ENCODE measurements at regions not wholly inside any gene's neighbourhood (a gene's known extent, or its start where the extent isn't known, plus 50 kb on each side); places are given as distances from the start of the nearest gene placed in this dataset.
"Not testable (repeated sequence)": the region's sequence is repeated elsewhere in the genome, so short reads cannot be mapped to it uniquely, and the experiment has no call there.

DNA sequence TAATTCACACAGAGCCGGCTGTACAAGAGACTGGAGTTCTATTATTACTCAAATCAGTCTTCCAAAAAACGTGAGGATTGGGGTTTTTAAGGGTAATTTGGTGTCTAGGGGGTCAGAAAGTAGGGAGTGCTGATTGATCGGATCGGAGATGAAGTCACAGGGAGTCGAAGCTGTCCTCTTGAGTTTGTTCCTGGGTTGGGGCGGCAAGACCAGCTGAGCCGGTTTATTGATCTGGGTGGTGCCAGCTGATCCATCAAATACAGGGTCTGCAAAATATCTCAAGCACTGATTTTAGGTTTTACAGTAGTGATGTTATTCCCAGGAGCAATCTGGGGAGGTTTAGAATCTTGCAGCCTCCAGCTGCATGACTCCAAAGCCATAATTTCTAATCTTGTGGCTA lies 262.7 kb downstream of the KCNRG start:
- DNase-seq: no peak

DNA sequence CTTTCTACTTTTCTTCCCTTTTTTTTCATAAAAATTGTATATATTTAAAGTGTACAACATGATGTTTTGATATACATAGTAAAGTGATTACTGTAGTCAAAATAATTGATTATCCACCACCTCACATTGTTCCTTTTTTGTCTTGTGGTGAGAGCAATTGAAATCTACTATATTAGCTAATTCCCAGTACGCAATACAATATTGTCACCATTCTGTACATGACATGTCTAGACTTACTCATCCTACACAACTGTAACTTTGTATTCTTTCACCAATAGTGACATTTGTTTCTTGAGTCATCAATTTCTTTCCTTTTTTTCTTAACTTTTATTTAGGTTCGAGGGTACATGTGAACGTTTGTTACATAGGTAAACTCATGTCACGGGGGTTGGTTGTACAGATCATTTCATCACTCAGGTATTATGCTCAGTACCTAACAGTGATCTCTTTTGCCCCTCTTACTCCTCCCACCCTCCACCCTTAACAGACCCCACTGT lies 265.2 kb downstream of the KCNRG start:
- DNase-seq: peak; percentile 65 to 72

DNA sequence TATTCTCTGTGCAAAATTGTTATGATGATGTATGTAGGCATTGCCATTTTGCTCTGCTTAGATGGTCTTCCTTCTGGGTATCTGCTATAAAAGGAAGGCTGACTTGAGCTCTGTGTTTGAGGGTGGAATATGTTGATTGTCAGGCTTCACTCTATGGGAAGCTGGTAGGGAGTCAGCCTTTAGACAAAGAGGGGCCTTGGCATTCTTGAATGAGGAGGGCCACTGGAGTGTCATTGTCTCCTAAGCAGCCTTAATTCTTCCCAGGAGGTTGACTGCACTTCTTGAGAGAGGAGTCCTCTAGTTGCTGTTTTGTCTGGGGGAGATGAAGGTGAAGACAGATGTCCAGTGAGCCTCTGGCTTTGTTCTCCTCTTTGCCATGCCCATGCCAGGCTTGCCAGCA lies 266.8 kb downstream of the KCNRG start:
- no peak for DNase-seq

DNA sequence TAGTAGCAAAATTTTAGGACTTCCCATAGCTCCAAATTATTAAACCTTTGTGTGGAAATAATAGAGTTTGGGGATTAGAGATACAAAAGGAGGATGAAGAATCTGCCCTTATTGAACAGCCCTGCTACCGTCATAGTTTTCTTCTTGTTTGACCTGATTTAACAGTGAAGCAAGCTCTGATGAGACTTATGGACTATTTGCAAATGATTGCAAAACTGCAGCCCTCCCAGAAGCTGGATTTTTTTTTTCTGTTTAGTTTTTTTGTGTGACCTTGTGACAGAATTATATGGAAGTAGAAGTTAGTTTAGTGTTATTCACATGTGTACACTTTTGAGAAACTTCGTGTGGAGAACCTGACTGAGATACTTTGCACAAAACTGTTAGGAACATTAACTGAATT lies 267.8 kb downstream of the KCNRG start:
- DNase-seq: peak; percentile 65 to 74

DNA sequence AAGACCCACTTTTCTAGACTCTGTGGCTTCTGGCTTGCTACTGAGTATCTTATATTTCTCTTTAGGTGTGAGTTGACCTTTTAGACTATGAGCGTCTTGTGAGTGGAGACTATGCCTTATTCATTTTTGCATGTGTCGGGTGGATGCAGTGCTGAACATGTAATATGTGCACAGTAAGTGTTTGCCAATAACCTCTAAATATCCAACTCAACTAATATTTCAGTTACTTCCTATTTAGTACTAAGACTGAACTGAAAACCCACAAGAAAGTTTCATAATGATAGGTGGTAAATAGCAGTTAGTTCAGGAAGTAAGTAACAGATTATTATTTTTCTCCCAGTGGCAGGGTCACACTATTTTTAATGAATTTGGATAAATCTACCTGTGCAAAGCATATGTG lies 269.3 kb downstream of the KCNRG start:
- DNase-seq: peak; percentile 48 to 73

DNA sequence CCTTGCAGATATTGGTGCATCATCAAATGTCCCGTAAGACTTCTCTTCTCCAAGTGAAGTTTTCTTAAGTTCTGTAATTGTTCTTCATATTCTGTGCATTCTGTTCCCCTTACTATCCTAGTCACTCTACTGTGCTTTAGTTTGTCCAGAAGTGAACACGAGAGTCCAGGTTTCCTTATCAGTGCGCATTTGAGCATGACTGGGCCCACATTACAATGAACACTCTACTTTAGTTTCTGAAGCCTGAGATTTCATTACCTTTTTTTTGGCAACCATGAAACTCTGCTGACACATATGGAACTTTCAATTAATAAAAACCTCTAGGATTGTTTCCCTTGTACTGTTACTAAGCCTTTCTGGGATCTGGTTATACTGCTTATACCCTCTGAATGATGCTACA lies 270.0 kb downstream of the KCNRG start:
- no peak for DNase-seq

DNA sequence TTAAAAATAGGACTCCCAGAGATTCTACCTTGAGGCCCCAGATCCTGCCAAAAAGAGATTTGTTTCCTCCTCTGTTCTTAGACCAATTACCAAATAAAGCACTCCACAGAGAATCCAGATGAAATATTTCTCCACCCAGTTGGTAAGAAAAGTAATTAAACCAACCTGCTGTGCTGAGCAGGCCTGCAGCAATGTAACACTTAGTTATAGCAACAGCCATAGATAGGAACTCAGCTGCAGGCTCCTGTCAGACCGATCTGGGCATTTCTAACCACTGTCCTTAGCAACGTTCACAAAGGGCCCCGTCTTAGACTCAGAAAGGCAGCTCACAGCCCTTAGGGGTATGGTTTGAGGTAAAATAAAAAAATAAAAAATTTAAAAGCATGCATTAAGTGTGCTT lies 271.1 kb downstream of the KCNRG start:
- no peak for DNase-seq

DNA sequence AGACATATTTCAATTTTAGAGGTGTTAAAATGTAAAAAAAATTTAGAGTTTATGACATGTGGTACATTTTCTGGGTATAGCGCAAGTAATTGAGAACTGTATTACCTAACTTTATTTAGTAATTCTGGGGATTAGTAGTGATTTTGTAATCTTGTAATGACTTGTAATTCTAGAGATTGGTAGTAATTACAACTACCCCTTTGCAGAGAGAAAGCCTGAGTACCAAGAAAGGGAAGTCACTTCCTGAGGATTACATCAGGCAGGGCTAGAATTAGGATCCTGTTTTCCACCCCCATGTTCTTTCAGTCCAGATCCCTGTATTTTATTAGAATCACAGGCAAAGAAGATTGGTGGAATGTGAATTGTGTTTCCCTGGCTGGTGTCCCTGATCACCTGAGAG lies 274.9 kb downstream of the KCNRG start:
- DNase-seq: peak; percentile 91 to 94

DNA sequence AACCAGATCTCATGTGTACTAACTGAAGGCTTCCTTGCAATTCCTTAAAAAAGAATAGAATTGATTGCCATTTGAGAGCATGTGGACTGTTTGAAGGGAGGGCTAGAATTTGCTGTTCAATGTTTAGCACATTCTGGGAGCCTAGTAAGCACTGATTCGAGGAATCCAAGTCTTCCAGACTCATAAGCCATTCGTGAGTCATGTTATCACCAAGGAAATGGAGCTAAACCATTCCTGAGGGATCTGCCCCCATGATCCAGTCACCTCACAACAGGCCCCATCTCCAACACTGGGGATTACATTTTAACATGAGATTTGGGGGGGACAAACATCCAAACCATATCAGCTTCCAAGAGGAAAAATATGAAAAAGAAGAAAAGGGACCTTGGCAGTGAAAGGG lies 276.4 kb downstream of the KCNRG start:
- no peak for DNase-seq

DNA sequence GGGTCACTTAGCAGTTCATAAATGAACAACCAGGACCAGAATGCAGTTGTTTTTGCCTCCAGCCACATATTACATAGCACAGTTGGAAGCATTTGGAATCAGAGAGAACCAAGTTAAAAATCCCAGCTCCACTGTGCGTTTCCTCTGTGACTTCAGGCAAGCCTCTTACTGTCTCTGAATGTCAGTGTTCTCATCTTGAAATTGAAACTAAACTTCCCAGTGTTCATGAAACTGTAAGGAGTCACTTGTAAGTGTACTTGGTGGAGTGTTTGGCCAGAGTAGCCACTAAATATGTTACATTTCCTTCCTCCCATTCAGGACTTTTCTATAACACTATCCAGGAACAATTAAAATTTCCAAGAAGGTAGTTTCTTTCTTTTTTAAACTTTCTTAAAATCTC lies 276.8 kb downstream of the KCNRG start:
- peak; percentile 58 to 64 for DNase-seq

DNA sequence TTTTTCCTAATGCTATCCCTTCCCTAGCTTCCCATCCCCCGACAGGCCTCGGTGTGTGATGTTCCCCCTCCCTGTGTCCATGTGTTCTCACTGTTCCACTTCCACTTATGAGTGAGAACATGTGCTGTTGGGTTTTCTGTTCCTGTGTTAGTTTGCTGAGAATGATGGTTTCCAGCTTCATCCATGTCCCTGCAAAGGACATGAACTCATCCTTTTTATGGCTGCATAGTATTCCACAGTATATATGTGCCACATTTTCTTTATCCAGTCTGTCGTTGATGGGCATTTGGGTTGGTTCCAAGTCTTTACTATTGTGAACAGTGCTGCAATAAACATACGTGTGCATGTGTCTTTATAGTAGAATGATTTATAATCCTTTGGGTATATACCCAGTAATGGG lies 279.2 kb downstream of the KCNRG start:
- not testable (repeated sequence) for DNase-seq

DNA sequence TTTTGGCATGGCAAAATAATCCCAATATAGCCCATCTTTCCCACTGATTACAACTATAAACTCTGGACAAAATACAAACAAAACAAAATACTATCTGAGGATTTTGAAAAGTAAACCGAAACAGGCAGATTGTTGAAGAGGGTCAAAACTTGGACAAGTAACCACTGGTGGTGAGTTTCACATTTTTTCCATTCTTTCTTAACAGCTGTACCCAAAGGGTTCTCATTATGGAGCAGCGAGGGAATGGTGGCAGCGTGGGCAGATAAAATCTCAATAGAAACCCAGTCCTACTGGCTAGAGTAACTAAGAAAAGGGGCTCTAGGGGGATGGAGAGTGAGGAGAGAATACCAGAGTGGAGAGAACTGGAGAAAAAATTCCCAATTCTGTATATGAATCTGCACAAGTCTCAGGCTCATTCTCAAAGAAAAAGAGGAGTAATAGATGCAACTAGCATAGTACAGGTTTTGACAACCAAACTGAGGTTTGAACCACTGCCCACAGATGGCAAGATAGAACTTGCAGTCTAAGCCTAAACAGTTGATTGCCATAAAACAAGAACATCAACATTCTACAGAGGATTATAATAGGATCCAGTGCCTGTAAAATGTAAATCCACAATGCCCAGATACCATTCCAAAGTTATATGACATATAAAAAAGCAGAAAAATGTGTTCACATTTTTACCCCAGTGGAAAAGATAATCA lies 284.5 kb downstream of the KCNRG start:
- no peak for DNase-seq

DNA sequence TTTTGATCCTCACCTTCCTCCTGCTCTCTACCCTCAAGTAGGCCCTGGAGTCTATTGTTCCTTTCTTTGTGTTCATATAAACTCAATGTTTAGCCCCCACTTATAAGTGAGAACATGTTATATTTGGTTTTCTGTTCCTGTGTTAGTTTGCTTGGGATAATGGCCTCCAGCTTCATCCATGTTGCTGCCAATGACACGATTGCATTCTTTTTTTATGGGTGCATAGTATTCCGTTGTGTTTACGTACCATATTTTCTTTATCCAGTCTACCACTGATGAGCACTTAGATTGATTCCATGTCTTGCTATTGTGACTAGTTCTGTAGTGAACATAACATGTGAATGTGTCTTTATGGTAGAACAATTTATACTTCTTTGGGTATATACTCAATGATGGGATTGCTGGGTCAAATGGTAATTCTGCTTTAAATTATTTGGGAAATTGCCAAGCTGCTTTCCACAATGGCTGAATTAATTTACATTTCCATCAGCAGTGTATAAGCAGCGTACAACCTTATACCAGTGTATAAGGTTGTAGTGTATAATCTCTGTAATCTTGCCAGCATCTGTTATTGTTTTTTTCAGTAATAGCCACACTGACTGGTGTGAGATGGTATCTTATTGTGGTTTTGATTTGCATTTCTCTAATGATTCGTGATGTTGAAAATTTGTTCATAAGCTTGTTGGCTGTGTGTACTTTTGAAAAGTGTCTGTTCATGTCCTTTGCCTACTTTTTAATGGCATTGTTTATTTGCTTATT lies 288.9 kb downstream of the KCNRG start:
- no peak for DNase-seq

DNA sequence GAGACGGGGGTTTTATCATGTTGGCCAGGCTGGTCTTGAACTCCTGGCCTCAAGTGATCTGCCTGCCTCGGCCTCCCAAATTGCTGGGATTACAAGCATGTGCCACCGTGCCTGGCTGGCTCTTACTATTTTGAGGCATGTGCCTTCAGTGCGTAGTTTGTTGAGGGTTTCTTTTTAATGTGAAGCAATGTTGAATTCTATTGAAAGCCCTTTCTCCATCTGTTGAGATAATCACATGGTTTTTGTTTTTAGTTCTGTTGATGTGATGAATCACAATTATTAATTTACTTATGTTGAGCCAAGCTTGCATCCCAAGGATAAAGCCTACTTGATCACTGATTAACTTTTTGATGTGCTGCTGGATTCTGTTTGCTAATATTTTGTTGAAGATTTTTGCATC lies 290.9 kb downstream of the KCNRG start:
- DNase-seq: no peak

DNA sequence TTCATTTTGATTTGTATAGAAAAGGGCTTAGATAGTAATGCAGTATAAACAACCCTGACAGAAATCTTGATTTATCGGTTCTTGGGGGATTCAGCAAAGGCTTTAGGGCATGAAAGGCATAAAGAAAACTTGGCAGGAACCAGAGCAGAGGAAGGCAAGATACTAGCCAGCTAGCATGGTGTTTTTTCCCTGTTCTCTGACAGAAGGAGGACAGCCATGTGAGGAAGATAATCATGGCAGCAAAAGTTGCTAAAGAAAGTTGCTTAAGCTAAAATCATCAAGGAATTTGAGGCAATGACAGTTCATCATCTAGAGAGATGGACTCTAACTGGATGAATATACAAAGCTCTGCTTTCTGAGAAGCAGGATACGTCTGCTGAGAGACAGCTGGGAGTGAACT lies 294.1 kb downstream of the KCNRG start:
- no peak for DNase-seq

DNA sequence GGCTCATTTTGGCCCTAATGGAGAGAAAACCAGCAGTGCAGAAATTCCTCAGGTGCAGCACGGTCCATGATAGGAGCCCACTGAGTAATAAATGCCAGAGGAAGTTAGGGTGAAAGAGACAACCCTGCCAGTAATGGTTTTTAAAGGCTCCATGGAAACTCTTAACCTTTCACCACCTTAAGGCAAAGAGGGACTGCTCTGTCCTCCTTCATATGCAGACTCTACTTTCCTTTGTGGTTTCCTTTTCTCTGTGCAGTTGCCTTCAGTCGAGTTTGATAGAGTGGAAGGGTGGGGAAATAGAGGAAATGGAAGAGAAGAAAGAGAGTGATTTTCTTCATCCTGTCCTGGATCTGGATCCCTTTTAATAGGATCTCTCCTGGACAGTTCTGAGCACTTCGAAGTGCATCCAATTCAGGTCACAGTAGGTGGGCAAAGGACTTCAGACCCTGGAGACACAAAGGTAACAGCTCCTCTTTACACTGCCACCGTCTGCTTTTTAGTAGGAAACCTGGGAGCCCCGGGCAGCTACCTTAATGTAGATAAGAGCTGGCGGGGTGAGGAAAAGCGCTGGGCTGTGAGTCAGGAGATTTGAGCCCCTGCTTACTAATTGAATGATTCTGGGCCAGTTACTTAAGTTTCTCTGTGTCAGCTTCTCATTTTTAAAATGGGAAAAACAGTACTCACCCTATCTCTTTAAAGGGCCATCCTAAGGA lies 294.8 kb downstream of the KCNRG start:
- DNase-seq: no peak

DNA sequence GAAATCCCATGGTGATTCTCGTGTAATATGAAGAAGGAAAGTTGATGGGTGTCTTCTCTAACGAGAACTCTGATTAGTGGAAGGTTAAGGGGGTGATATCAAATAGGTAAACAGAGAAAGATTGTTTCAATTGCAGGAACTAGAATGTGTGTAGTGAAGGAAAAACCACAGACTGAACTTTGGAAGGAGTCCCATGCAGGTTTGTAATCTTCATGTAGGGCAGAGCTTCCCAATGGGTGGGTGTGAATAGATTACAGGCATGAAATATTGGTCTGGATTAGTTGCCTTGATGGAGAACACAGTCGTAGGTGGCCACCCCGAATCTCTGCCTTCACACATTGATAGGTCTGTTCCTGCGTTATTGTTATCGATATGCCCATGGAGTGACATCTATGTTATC lies 295.5 kb downstream of the KCNRG start:
- no peak for DNase-seq

DNA sequence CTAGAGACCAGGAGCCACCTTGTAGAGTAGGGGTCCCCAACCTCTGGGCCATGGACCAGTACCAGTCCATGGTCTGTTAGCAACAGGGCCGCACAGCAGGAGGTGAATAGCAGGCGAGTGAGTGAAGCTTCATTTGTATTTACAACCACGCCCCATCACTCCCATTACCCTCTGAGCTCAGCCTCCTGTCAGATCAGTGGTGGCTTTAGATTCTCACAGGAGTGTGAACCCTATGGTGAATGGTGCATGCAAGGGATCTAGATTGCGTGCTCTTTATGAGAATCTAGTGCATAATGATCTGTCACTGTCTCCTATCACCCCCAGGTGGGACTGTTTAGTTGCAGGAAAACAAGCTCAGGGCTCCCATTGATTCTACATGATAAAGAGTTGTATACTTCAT lies 303.6 kb downstream of the KCNRG start:
- DNase-seq: no peak

DNA sequence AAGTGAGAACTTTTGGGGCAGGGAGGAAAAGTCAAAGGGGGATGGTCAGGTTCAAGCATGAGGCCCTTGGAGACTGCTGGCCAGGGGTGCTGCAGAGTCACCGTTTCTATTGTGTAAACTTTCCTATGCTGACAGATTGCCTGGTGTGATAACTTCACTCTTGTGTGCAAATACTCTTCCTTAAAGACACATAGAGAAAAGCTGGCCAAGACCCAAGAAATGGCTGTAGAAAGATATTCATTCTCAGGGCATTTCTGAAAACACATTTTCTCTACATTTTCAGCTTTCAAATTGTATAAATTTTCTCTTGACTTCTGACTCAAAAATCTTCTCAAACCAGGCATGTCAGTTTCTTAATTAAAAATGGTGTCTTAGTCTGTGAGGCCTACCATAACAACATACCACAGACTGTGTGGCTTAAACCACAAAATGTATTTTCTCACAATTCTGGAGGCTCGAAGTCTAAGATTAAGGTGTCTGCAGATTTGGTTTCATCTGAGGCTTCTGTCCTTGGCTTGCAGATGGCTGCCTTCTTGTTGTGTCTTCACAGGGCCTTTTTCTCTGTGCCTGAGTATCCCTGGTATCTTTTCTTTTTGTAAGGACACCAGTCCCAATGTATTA lies 304.5 kb downstream of the KCNRG start:
- DNase-seq: no peak

DNA sequence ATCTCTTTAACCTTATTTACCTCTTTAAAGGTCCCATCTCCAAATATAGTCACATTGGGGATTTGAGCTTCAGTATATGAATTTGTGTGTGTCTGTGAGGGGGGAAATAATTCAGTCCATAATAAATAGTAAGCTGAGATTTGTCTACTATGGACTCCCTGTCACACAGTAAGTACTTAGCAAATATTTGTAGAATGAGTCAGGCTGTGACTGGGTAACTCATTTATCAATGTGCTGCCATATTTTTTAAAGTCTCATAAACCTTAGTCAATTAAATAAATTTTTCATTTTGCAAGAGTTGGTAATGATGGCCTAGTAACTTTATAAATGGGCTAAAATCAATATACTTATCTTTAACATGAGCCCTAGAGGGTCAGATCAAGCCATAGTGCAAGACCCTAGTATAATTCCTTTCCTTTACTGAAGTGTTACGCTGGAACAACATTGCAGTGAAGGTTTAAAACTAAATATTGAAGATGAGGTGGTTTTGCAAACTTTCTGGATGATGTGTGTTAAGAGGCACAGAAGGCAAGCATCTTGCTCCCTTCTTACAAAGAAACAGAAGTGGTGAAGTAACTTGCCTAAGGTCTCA lies 305.1 kb downstream of the KCNRG start:
- no peak for DNase-seq

DNA sequence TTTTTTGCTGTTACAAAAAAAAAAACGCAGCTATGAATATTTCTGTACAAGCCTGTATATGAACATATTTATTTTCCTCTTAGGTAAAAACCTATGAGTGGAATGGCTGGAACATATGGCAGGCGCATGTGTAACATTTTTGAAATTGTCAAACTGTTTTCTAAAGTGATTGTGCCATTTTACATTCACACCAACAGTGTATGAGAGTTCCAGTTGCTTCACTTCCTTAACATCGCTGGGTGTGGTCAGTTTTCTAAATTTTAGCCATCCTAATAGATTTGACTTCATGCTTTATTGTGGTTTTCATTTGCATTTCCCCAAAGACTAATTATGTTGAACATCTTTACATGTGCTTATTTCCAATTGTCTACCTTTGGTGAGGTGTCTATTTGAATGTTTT lies 306.8 kb downstream of the KCNRG start:
- DNase-seq: peak; percentile 29 to 55

DNA sequence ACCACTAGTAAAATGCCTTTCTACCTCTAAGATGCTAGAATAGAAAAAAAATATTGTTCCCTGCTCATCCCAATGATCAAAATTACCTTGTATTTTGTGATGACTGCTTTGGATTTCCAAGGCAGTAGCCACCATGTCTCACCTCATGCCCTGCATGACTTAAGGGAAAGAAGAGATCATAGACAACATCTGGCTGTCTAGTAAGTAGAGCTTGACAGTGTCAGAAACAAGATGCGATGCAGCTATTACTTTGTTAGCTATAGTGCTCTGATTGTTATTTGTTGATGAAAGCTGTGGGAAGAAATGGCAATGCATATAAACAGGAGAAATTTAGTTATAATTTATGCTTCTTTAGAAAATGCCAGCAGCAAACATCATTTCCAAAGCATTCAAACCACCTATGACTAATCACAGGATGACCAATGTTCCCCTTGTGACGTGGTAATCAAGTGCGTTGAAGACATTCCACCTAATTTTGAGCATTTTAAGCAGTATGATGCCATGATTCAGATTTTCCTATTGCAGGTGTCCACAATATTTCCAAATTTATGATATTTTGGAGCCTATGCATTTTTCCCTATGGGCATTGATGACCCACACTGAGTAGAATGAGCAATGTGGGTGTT lies 308.3 kb downstream of the KCNRG start:
- peak; percentile 42 to 52 for DNase-seq

DNA sequence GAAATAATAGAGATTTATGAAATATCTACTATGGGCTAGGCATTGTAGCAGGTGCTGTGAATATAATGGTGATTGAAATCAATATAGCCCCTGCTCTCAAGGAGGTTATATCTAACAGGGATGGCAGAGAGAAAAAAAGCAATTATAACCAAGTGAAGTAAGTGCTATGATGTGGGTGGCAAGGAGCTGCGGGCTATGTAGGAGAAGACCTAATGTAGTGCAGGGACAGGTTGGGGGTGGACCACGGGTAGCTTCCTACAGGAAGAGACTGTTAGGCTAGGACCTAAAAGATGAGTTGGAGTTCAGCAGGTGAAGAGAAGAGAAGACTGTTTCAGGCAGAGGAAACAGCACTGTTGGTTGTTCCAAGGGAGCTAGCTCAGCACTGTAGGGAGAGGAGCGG lies 311.0 kb downstream of the KCNRG start:
- no peak for DNase-seq

Measured in inflammatory macrophage treated with lipopolysaccharide for 1 hour (primary cell).